Activated T-cell treated with anti-CD3 and anti-CD28 coated beads for 48 hours (primary cell): ENCODE measurements at regions not wholly inside any gene's neighbourhood (a gene's known extent, or its start where the extent isn't known, plus 50 kb on each side); places are given as distances from the start of the nearest gene placed in this dataset.
"Not testable (repeated sequence)": the region's sequence is repeated elsewhere in the genome, so short reads cannot be mapped to it uniquely, and the experiment has no call there.

ENCODE experiments used
- DNase-seq: peaks from one replicate; pipeline ENCODE4 v3.0.0-alpha.2; 2020; ENCODE audit warnings: low read depth

- DNase-seq = not testable (repeated sequence)
Measured at GRCh38 chr10:47711428-47711827, 52.0 kb downstream of the SYT15B start.

- not testable (repeated sequence) for DNase-seq
Measured at GRCh38 chr10:47710443-47710842, 52.9 kb downstream of the SYT15B start.

GRCh38 chr10:47705698-47706414 lies 57.5 kb downstream of the SYT15B start:
- peak; percentile 67 for DNase-seq

- DNase-seq = not testable (repeated sequence)
Measured at GRCh38 chr10:47701285-47701684, 62.1 kb downstream of the SYT15B start.

- DNase-seq = not testable (repeated sequence)
Measured at GRCh38 chr10:47699854-47700253, 63.5 kb downstream of the SYT15B start.

GRCh38 chr10:47696170-47696569 lies 67.2 kb downstream of the SYT15B start:
- DNase-seq = not testable (repeated sequence)

GRCh38 chr10:47695149-47695548 lies 68.2 kb downstream of the SYT15B start:
- DNase-seq = not testable (repeated sequence)

- DNase-seq = not testable (repeated sequence)
Measured at GRCh38 chr10:47690304-47690703, 73.1 kb downstream of the SYT15B start.

GRCh38 chr10:47683826-47684475 lies 79.4 kb downstream of the SYT15B start:
- DNase-seq = not testable (repeated sequence)

GRCh38 chr10:47681638-47681990 lies 81.8 kb downstream of the SYT15B start:
- not testable (repeated sequence) for DNase-seq

- not testable (repeated sequence) for DNase-seq
Measured at GRCh38 chr10:47680848-47681637, 82.3 kb downstream of the SYT15B start.

GRCh38 chr10:47676102-47676501 lies 87.3 kb downstream of the SYT15B start:
- not testable (repeated sequence) for DNase-seq

GRCh38 chr10:47675577-47675976 lies 87.8 kb downstream of the SYT15B start:
- not testable (repeated sequence) for DNase-seq

- DNase-seq = not testable (repeated sequence)
Measured at GRCh38 chr10:47673128-47673527, 90.3 kb downstream of the SYT15B start.

GRCh38 chr10:47670857-47671256 lies 92.5 kb downstream of the SYT15B start:
- DNase-seq = not testable (repeated sequence)

GRCh38 chr10:47661955-47662577 lies 101.3 kb downstream of the SYT15B start:
- DNase-seq = not testable (repeated sequence)

- DNase-seq = not testable (repeated sequence)
Measured at GRCh38 chr10:47656732-47657131, 106.7 kb downstream of the SYT15B start.

- not testable (repeated sequence) for DNase-seq
Measured at GRCh38 chr10:47654161-47654560, 109.2 kb downstream of the SYT15B start.

GRCh38 chr10:47648594-47648993 lies 114.8 kb downstream of the SYT15B start:
- not testable (repeated sequence) for DNase-seq

GRCh38 chr10:47647523-47648101 lies 115.8 kb downstream of the SYT15B start:
- not testable (repeated sequence) for DNase-seq

- DNase-seq = not testable (repeated sequence)
Measured at GRCh38 chr10:47646686-47647273, 116.6 kb downstream of the SYT15B start.
